Lower leg skin (tissue), 3 donors: ENCODE measurements at regions not wholly inside any gene's neighbourhood (a gene's known extent, or its start where the extent isn't known, plus 50 kb on each side); places are given as distances from the start of the nearest gene placed in this dataset.
"Not testable (repeated sequence)": the region's sequence is repeated elsewhere in the genome, so short reads cannot be mapped to it uniquely, and the experiment has no call there.

Experiments
- DNase-seq, 2 donors: peaks; one replicate each; pipeline ENCODE4 v3.0.0-alpha.2; 2019; ENCODE audit warnings: low spot score in 2 of 2
- H3K4me3 ChIP-seq: fragments of 200-600 bp; sonication (generic); 2 replicates; pipeline ENCODE4 v1.5.1; 2017; ENCODE audit warnings: mild to moderate bottlenecking, low read depth; ENCODE audit not compliant: poor library complexity, severe bottlenecking
- WGBS, 2 donors: methylation state at CpG; one replicate each; pipeline ENCODE4 v1.1.5; 2018; 5-methylcytosine and 5-hydroxymethylcytosine counted together
- intact Hi-C: fragments of 100-400 bp; cut with DNase I; formaldehyde crosslinking; loops from one replicate; pipeline ENCODE4 v1.15.0; 2023; ENCODE audit warnings: low total_unique reads

DNA sequence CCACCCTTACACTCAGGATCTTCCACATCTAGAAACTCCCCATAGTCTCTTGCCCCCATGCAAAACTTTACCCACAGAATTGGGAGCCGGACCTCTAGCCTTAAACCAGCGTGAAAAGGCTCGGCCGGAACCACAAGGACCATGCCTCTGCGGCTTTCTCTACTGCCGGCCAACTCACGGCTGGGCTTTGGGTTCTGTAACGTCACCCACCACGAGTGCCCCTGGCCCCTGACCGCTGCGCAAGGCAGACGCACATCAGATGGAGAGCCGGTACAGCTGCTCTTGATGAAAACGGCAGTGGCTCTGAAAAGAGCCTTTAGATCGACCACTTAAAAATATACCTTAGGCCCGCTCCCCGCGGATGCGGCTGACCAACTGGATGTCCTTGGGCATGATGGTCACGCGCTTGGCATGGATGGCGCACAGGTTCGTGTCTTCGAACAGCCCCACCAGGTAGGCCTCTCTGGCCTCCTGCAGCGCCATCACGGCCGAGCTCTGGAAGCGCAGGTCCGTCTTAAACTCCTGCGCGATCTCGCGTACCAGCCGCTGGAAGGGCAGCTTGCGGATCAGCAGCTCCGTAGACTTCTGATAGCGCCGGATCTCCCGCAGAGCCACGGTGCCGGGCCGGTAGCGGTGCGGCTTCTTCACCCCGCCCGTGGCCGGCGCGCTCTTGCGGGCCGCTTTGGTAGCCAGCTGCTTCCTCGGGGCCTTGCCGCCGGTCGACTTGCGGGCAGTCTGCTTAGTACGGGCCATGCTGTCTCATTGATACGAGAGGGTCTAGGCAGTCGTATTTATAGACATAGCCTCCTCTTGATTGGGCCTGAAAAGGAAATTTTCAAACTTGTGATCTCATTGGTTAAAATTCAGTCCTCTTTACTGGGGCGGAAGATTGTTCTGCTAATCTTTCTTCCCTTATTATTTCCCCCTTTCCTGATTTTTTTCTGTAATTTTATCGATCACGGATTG, 66.3 kb downstream of the FAM72C start:
- H3K4me3 ChIP-seq, intact Hi-C loops: not testable (repeated sequence)
- WGBS, 2 donors: 57% methylated on average over 2 of the region's 62 CpGs; no CpG with 5 or more reads in 1 of the 2 donors
- peak in 1 of 2 donors; percentile 87 for DNase-seq

DNA sequence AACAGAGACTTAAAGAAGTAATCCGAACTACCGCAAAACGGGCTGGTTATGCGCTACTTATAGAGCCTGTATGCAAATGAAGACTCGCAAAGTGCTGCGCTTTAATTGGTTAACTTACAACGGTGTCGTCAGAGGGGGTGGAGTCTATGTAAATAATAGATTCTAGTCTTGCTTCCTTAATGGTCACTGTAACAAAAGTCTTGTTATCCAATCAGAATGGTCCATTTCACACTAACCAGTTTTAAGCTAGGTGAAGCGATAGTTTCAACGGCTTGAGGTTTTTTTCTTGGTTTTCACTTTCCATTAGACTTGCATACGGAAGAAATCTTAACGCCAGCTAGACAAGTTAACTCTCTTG, 67.2 kb downstream of the FAM72C start:
- intact Hi-C loops, H3K4me3 ChIP-seq, DNase-seq: not testable (repeated sequence)
- WGBS, 2 donors: 0 to 5% methylated on average over 6 to 10 of the region's 12 CpGs

DNA sequence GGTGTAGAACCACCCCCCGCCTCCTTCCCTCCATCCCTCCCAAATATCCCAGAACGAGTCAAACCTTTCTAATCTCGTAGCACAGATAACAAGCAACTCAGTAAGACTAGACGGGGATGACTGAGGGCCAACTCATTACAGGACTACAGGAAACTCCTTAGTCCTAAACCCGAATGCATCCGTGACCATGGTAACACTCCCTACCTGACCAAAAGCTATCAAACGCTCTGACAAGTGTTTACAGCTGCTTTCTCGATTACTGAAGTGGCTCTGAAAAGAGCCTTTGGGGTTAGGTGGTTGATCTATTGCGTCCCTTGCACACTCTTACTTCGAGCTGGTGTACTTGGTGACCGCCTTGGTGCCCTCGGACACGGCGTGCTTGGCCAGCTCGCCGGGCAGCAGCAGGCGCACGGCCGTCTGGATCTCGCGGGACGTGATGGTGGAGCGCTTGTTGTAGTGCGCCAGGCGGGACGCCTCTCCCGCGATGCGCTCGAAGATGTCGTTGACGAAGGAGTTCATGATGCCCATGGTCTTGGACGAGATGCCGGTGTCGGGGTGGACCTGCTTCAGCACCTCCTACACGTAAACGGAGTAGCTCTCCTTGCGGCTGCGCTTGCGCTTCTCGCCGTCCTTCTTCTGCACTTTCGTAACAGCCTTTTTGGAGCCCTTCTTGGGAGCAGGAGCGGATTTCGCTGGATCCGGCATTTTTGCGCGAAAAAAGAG, 67.7 kb downstream of the FAM72C start:
- peak; percentile 12 to 91 for DNase-seq
- H3K4me3 ChIP-seq, intact Hi-C loops: not testable (repeated sequence)
- 0 to 19% methylated on average over 5 to 11 of the region's 48 CpGs for WGBS, 2 donors

DNA sequence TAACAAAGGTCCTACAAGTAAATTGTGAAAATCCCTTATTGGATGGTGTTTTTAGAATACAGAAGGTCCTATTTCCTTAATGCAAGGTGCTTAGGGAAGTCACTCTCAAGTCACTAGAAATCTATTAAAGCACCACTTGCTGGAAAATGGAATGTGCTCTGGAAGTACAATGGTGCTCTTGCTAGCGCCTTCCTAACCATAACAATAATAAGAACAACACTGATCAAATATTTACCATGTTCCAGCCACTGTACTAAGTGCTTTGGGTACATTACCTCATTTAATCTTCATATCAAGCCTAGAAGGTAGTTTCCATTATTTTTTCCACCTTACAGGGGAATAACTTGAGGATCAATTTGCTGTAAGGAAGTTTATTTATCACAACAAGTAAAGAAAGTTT, 75.4 kb downstream of the FAM72C start:
- no CpG with 5 or more reads among the region's 1 CpG for WGBS, 2 donors
- H3K4me3 ChIP-seq, intact Hi-C loops, DNase-seq: not testable (repeated sequence)

DNA sequence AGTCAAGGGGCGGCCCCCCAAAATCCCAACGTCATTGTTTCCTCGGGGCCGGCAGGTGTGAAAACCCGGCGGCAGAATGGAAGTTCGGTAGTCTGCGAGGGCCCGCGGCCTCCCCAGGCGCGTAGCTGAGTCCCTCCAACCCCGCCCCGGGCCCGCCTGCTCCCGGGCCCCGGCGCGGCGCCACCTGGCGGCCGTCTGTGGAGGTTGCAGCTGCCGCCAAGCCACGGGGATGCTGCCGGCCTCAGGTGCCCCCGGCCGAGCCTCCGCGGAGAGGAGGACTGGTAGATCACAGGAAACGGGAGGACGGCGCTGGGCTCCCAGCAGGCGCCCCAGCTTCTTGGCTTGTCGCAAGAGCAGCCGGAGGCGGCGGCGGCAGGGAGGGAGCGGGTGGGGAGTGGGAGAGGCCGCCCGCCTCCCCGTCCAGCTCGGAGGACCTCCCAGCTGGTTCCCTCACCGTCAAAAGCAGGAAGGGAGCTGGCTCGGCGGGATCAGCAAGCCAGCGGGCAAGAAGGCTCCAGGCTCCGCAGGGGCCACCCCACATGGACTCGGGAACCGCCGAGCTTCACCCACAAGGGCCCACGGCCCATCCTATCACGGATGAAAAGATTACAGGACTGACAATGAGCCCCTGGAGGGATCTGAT, 86.7 kb downstream of the FAM72C start:
- no CpG with 5 or more reads among the region's 53 CpGs for WGBS, 2 donors
- intact Hi-C loops, H3K4me3 ChIP-seq: not testable (repeated sequence)
- peak; percentile 14 to 95 for DNase-seq

DNA sequence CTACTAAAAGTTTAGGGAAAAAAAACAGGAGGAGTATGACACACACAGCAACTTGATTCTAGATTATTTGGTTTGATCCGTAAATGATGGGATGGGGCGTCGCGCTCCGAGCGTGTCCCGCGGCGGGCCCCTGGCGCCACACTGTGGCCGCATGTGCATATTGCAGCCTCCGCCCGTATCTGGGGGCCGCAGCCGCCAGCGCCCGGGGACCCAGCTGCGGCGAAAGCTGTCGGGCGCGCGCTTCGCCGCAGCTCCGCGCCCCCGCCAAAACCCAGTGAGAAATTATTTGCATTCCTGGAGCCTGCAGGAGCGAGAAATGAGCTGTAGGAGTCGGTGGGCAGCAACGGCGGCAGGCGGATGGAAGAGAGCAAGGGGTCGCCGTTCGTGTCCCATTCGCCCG, 87.3 kb downstream of the FAM72C start:
- WGBS, 2 donors: 0% methylated on average over 1 to 5 of the region's 38 CpGs
- H3K4me3 ChIP-seq, intact Hi-C loops: not testable (repeated sequence)
- peak in 1 of 2 donors; percentile 76 for DNase-seq

DNA sequence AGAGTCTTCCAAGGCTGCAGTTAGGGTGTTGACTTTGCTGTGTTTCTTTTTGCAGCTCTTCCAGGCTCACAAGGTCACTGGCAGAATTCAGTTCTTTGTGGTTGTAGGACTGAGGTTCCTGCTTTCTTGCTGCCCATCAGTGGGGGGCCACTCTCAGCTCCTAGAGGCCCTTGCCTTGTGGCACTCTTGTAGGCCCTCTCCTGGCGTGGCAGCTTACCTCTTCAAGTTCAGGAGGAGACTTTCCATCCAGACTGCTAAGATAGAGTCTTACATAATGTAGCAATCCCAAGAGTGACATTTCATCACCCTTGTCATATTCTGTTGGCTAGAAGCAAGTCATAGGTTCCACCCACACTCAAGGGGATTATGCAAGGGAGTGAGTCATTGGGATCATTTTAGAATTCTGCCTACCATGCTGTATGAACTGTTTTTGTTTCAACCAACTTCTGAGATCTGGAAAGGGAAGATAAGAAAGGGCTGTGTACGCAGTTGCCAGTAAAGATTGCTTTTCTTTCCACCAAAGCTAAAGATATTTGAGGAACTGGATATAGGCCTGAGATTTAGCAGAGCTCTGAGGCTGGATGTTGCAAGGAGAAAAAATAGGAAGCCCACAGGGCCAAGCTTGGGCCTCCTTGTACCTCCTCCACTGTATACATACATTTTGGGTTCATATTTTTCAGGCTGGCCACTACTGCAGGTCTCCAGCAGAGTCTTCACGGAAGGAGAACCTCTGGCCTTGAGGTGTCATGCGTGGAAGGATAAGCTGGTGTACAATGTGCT, 91.8 kb downstream of the FAM72C start:
- H3K4me3 ChIP-seq, DNase-seq, intact Hi-C loops: not testable (repeated sequence)
- WGBS, 2 donors: no CpG with 5 or more reads among the region's 4 CpGs

DNA sequence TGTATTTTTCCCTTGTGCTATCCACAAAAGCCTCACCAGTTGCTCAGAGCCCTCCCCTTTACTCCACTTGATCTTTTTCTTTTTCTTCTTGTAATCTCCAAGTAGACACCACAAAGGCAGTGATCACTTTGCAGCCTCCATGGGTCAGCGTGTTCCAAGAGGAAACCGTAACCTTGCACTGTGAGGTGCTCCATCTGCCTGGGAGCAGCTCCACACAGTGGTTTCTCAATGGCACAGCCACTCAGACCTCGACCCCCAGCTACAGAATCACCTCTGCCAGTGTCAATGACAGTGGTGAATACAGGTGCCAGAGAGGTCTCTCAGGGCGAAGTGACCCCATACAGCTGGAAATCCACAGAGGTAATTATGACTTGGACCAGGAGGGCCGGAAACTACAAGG, 95.8 kb downstream of the FAM72C start:
- intact Hi-C loops, H3K4me3 ChIP-seq, DNase-seq: not testable (repeated sequence)
- 67% methylated on average over 1 of the region's 5 CpGs; no CpG with 5 or more reads in 1 of the 2 donors for WGBS, 2 donors

DNA sequence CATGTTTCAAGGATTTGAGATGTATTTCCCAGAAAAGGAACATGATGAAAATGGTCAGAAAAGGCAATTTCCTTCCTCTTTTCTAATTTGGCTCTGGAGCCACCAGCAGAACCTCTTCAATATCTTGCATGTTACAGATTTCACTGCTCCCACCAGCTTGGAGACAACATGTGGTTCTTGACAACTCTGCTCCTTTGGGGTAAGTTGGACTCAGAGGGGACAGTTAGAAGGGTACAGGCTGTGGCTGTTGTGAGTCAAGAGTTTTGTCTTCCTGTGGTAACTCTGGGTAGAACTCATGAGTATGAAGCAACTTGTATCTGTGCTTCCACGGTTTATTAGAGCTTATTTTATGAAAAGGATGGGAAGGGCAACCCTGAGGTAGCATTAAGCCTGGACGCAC, 97.2 kb downstream of the FAM72C start:
- WGBS, 2 donors: no CpG with 5 or more reads among the region's 2 CpGs
- intact Hi-C loops, H3K4me3 ChIP-seq, DNase-seq: not testable (repeated sequence)

DNA sequence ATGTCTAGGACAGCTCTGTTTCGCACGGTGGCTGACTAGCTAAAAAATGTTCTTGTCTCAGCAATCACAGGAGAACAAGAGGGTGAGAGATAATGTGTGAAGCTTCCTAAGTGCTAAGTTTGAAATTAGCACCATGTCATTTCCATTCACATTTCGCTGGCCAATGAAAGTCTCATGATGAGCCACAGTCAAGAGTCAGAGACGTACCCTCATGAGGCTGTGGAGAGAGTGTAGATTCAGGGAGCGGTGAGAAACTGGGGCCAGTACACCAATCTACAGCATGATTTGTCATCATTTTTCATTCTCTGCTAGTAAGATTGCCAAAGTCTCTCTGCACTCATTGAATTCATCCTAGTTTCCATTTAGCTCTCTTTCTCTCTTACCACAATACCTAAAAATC, 98.1 kb downstream of the FAM72C start:
- 67 to 100% methylated on average over 1 to 2 of the region's 5 CpGs for WGBS, 2 donors
- H3K4me3 ChIP-seq, intact Hi-C loops, DNase-seq: not testable (repeated sequence)

DNA sequence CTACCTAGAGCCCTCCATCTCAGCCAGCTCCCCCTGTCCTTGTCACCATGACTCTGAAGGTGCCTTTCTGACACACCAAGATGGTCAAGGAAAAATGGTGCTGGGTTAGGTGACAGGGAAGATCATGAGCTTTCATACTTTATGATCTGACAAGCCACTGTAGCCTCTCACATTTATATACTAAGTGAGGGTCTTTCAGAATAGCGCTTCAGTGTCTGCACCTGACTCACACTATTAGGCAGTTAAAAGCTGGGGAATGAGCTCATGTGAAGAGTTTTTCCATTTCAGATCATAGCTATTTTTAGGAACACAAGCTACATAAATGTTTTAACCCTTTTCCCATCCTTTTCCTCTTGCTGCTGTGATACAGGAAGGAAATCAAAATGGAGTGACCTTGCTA, 101.4 kb downstream of the FAM72C start:
- intact Hi-C loops, H3K4me3 ChIP-seq, DNase-seq: not testable (repeated sequence)
- no CpG with 5 or more reads among the region's 1 CpG for WGBS, 2 donors

DNA sequence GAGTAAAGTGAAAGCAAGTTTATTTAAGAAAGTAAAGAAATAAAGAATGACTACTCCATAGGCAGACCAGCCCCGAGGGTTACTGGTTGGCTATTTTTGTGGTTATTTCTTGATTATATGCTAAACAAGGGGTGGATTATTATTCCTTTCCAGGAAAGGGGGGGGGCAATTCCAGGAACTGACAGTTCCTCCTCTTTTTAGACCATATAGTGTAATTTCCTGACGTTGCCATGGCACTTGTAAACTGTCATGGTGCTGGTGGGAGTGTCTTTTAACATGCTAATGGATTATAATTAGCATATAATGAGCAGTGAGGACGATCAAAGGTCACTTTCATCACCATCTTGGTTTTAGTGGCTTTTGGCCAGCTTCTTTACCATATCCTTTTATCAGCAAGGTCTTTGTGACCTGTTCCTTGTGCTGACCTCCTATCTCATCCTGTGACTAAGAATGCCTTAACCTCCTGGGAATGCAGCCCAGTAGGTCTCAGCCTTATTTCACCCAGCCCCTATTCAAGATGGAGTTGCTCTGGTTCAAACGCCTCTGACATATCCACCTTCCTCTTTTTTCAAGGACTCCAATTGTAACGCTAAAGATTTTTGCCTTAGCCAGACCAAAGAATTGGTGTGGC, 104.1 kb downstream of the FAM72C start:
- 2 to 10% methylated on average over 3 of the region's 5 CpGs for WGBS, 2 donors
- H3K4me3 ChIP-seq, DNase-seq, intact Hi-C loops: not testable (repeated sequence)

DNA sequence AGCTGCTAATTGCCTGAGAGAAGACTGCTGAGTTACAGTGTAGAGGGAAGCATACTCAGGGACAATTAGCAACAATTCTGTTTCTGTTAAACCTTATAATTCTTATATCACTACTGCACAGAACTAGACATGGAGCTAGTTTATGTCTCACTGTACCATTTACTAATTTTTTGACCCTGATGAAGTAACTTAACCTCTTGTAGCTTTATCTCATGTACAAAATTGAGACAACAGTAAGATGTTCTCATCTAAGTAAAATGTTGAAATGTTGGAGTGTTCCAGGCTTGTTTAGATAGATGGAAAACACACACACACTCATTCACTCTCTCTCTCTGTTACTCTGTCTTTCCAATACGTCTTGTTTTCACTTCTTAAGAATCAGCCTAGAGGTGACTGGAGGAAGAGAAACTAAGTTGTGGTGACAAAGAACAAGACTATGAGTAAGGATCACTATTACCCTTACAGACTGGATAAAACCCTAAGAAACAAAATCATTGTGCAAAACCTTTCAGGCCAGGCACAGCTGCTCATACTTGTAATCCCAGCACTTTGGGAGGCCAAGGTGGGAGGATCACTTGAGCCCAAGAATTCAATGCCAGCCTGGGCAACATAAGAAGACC, 107.8 kb downstream of the FAM72C start:
- intact Hi-C loops, DNase-seq, H3K4me3 ChIP-seq: not testable (repeated sequence)
- WGBS, 2 donors: no CpG with 5 or more reads among the region's 1 CpG
